Common myeloid progenitor, CD34-positive (primary cell): ENCODE measurements at regions not wholly inside any gene's neighbourhood (a gene's known extent, or its start where the extent isn't known, plus 50 kb on each side); places are given as distances from the start of the nearest gene placed in this dataset.
"Not testable (repeated sequence)": the region's sequence is repeated elsewhere in the genome, so short reads cannot be mapped to it uniquely, and the experiment has no call there.

Experiments
- CTCF ChIA-PET: fragments of 350-600 bp; sonication (Branson Sonifier 250); formaldehyde crosslinking; loops from one replicate; lab custom pipeline; 2021; ENCODE audit warnings: antibody characterized with exemption; lab: Charles Lee
- POLR2A ChIA-PET: fragments of 350-600 bp; sonication (Branson Sonifier 250); formaldehyde crosslinking; loops from one replicate; lab custom pipeline; 2021; ENCODE audit warnings: antibody characterized with exemption; lab: Charles Lee
- DNase-seq, 3 donors: peaks; one replicate each; pipeline versions ENCODE4 v3.0.0 to v3.0.0-alpha.2; 2013
- H3K27ac ChIP-seq, 2 experiments: 1 replicate in 1 of 2; 2 replicates in 1 of 2; pipeline ENCODE4 v1.7.0; 2013; ENCODE audit warnings: inconsistent platforms in 2 of 2, low read length in 2 of 2, mild to moderate bottlenecking in 2 of 2, low read depth in 1 of 2, moderate library complexity in 1 of 2; ENCODE audit not compliant: severe bottlenecking in 2 of 2, insufficient read depth in 1 of 2, poor library complexity in 1 of 2
- H3K27me3 ChIP-seq, 5 experiments: replicated peaks in 2 of 5; 1 replicate in 3 of 5; 2 replicates in 2 of 5; pipeline versions ENCODE4 v1.6.1 to v1.7.0; 2013; ENCODE audit warnings: low read length in 4 of 5, mild to moderate bottlenecking in 2 of 5, moderate library complexity in 2 of 5, inconsistent platforms in 1 of 5; ENCODE audit not compliant: insufficient read depth in 5 of 5, control insufficient read depth in 4 of 5
- H3K36me3 ChIP-seq, 4 experiments: 1 replicate in 2 of 4; 2 replicates in 2 of 4; pipeline versions ENCODE4 v1.6.1 to v1.7.0; 2013; ENCODE audit warnings: low read length in 3 of 4, control low read depth in 1 of 4, mild to moderate bottlenecking in 1 of 4; ENCODE audit not compliant: control insufficient read depth in 4 of 4, insufficient read depth in 4 of 4
- H3K4me1 ChIP-seq, 4 experiments: 1 replicate in 3 of 4; 2 replicates in 1 of 4; pipeline versions ENCODE4 v1.6.1 to v1.7.1; 2013; ENCODE audit warnings: low read length in 3 of 4, mild to moderate bottlenecking in 3 of 4, control low read depth in 1 of 4, inconsistent platforms in 1 of 4, moderate library complexity in 1 of 4; ENCODE audit not compliant: control insufficient read depth in 4 of 4, insufficient read depth in 4 of 4; ENCODE audit errors: control extremely low read depth in 1 of 4
- H3K4me3 ChIP-seq, 7 experiments: 1 replicate in 4 of 7; 2 replicates in 3 of 7; pipeline versions ENCODE4 v1.5.1 to v1.7.0; 2013; ENCODE audit warnings: mild to moderate bottlenecking in 7 of 7, low read length in 6 of 7, moderate library complexity in 6 of 7, inconsistent platforms in 2 of 7, low read depth in 2 of 7, control low read depth in 1 of 7; ENCODE audit not compliant: insufficient read depth in 4 of 7, control insufficient read depth in 1 of 7; ENCODE audit errors: extremely low read depth in 1 of 7
- H3K9me3 ChIP-seq, 5 experiments: 1 replicate in 4 of 5; 2 replicates in 1 of 5; pipeline versions ENCODE4 v1.6.1 to v1.7.1; 2013; ENCODE audit warnings: low read length in 4 of 5, mild to moderate bottlenecking in 2 of 5, inconsistent platforms in 1 of 5, low read depth in 1 of 5, moderate library complexity in 1 of 5; ENCODE audit not compliant: control insufficient read depth in 4 of 5, insufficient read depth in 2 of 5; ENCODE audit errors: control extremely low read depth in 1 of 5
- WGBS: methylation state at CpG from one replicate; pipeline ENCODE4 v1.1.5; 2013; ENCODE audit not compliant: insufficient coverage; 5-methylcytosine and 5-hydroxymethylcytosine counted together

GRCh38 chrX:109889289-109890006 lies 113.5 kb upstream of the TMEM164 start:
- ChIA-PET POLR2A (no interaction called here), CTCF (interaction anchor here (0.7 to 4.1 kb wide), 5 partner anchors 27 to 404 kb away, joined by 3 to 42 read pairs (median 4); no protein-coding TSS in a partner anchor)
- H3K27me3 ChIP-seq, result peaks cover 0 to 3% (median 0%) of the 10 kb centered on the region in 5 experiments
- no peaks in the 10 kb centered on the region for H3K36me3 ChIP-seq
- H3K27ac ChIP-seq, result peak overlapping the region in 1 of 2 experiments; percentile 60
- peak; percentile 51 to 79 (median 69) for DNase-seq
- H3K4me3 ChIP-seq, result peak overlapping the region in 2 of 7 experiments; percentile 22 to 23
- no peaks in the 10 kb centered on the region for H3K9me3 ChIP-seq
- peaks cover 12 to 37% (median 22%) of the 10 kb centered on the region in 4 experiments for H3K4me1 ChIP-seq
- WGBS, result 33% methylated on average over 1 of the region's 4 CpGs

GRCh38 chrX:109890300-109890699 lies 112.6 kb upstream of the TMEM164 start:
- Histone ChIP-seq H3K4me1 (peaks cover 12 to 37% (median 22%) of the 10 kb centered on the region in 4 experiments), H3K9me3 (no peaks in the 10 kb centered on the region), H3K27me3 (peaks cover 0 to 3% (median 0%) of the 10 kb centered on the region in 5 experiments), H3K4me3 (no peak overlapping the region), H3K36me3 (no peaks in the 10 kb centered on the region), H3K27ac (no peak overlapping the region)
- ChIA-PET POLR2A (no interaction called here), CTCF (interaction anchor here (0.7 to 2.4 kb wide), 18 partner anchors 8 to 404 kb away, joined by 3 to 37 read pairs (median 4); no protein-coding TSS in a partner anchor)
- WGBS, result 78% methylated on average over 3 of the region's 3 CpGs
- DNase-seq, result peak in 1 of 3 donors; percentile 0

- Histone ChIP-seq H3K27ac (no peak overlapping the region), H3K36me3 (no peaks in the 10 kb centered on the region), H3K27me3 (peaks cover 0 to 3% (median 0%) of the 10 kb centered on the region in 5 experiments), H3K4me3 (no peak overlapping the region), H3K9me3 (no peaks in the 10 kb centered on the region), H3K4me1 (peaks cover 12 to 37% (median 22%) of the 10 kb centered on the region in 4 experiments)
- peak; percentile 58 to 71 (median 64) for DNase-seq
- POLR2A ChIA-PET, result no interaction called here
- WGBS, result 31% methylated on average over 7 of the region's 7 CpGs
- CTCF ChIA-PET, result interaction anchor here (0.7 to 2.4 kb wide), 27 partner anchors 9 to 405 kb away, joined by 3 to 37 read pairs (median 4); no protein-coding TSS in a partner anchor
Observed at GRCh38 chrX:109890910-109891502, 111.9 kb upstream of the TMEM164 start.

GRCh38 chrX:109896024-109896423 lies 106.9 kb upstream of the TMEM164 start:
- CTCF ChIA-PET, result not testable (repeated sequence)
- no CpG with 5 or more reads among the region's 1 CpG for WGBS

GRCh38 chrX:109902665-109903064 lies 100.2 kb upstream of the TMEM164 start:
- H3K27me3 ChIP-seq, result no peaks in the 10 kb centered on the region
- no peak overlapping the region for H3K4me3 ChIP-seq
- 76% methylated on average over 3 of the region's 4 CpGs for WGBS
- CTCF ChIA-PET, result no interaction called here
- no peaks in the 10 kb centered on the region for H3K36me3 ChIP-seq
- DNase-seq, result peak in 1 of 3 donors; percentile 10
- no peak overlapping the region for H3K27ac ChIP-seq
- H3K4me1 ChIP-seq, result peaks cover 0 to 6% (median 0%) of the 10 kb centered on the region in 4 experiments
- H3K9me3 ChIP-seq, result no peaks in the 10 kb centered on the region
- POLR2A ChIA-PET, result interaction anchor here (0.6 kb wide), 1 partner anchor 181 kb away, joined by 3 read pairs; no protein-coding TSS in a partner anchor

More at GRCh38 chrX:109896024-109896423, 106.9 kb upstream of the TMEM164 start:
- H3K27ac ChIP-seq, H3K36me3 ChIP-seq, H3K4me3 ChIP-seq, H3K4me1 ChIP-seq, H3K27me3 ChIP-seq, POLR2A ChIA-PET, DNase-seq, H3K9me3 ChIP-seq: not testable (repeated sequence)

GRCh38 chrX:109911046-109911445 lies 91.9 kb upstream of the TMEM164 start:
- no peak overlapping the region for H3K4me3 ChIP-seq
- no peaks in the 10 kb centered on the region for H3K36me3 ChIP-seq
- ChIA-PET CTCF (interaction anchor here (0.9 to 2.6 kb wide), 3 partner anchors 20 to 236 kb away, joined by 3 to 9 read pairs (median 4); no protein-coding TSS in a partner anchor), POLR2A (no interaction called here)
- H3K4me1 ChIP-seq, result no peaks in the 10 kb centered on the region
- WGBS, result no CpG with 5 or more reads among the region's 1 CpG
- no peak for DNase-seq
- H3K27ac ChIP-seq, result no peak overlapping the region
- H3K9me3 ChIP-seq, result no peaks in the 10 kb centered on the region
- no peaks in the 10 kb centered on the region for H3K27me3 ChIP-seq

- WGBS, result no CpG with 5 or more reads among the region's 2 CpGs
- H3K4me3 ChIP-seq, H3K4me1 ChIP-seq, DNase-seq, H3K27me3 ChIP-seq, CTCF ChIA-PET, POLR2A ChIA-PET, H3K9me3 ChIP-seq, H3K27ac ChIP-seq, H3K36me3 ChIP-seq: not testable (repeated sequence)
Observed at GRCh38 chrX:109912993-109913392, 89.9 kb upstream of the TMEM164 start.
